HG03045 (cell line): ENCODE measurements at regions not wholly inside any gene's neighbourhood (a gene's known extent, or its start where the extent isn't known, plus 50 kb on each side); places are given as distances from the start of the nearest gene placed in this dataset.

Experiments used
- ATAC-seq: cut with Tn5 transposase; IDR thresholded peaks from one replicate; pipeline ENCODE4 v1.9.1; 2021; ENCODE audit warnings: mild to moderate bottlenecking, moderate library complexity; ENCODE audit not compliant: unreplicated experiment

- ATAC-seq, result no peak
These were observed 266.7 kb downstream of the FOXO1 start for GRCh38 chr13:40399756-40400155.

- peak; percentile 96 for ATAC-seq
These were observed 264.3 kb downstream of the FOXO1 start for GRCh38 chr13:40401911-40402776.

- no peak for ATAC-seq
These were observed 263.5 kb downstream of the FOXO1 start for GRCh38 chr13:40402931-40403431.

- no peak for ATAC-seq
These were observed 262.8 kb downstream of the FOXO1 start for GRCh38 chr13:40403509-40404241.

GRCh38 chr13:40404407-40404806, 262.0 kb downstream of the FOXO1 start:
- ATAC-seq, result no peak

GRCh38 chr13:40404967-40405716, 261.3 kb downstream of the FOXO1 start:
- ATAC-seq, result no peak

GRCh38 chr13:40406405-40407120, 259.9 kb downstream of the FOXO1 start:
- ATAC-seq, result no peak

- no peak for ATAC-seq
These were observed 258.9 kb downstream of the FOXO1 start for GRCh38 chr13:40407567-40407966.

GRCh38 chr13:40408602-40409001, 257.8 kb downstream of the FOXO1 start:
- no peak for ATAC-seq

GRCh38 chr13:40409278-40409677, 257.2 kb downstream of the FOXO1 start:
- no peak for ATAC-seq

- no peak for ATAC-seq
These were observed 256.1 kb downstream of the FOXO1 start for GRCh38 chr13:40410315-40410714.

- no peak for ATAC-seq
These were observed 246.2 kb downstream of the FOXO1 start for GRCh38 chr13:40420160-40420740.

- ATAC-seq, result no peak
These were observed 243.7 kb downstream of the FOXO1 start for GRCh38 chr13:40422588-40423235.

GRCh38 chr13:40428354-40428753, 238.1 kb downstream of the FOXO1 start:
- no peak for ATAC-seq

- ATAC-seq, result no peak
These were observed 236.5 kb downstream of the FOXO1 start for GRCh38 chr13:40429706-40430545.

GRCh38 chr13:40432018-40432978, 234.1 kb downstream of the FOXO1 start:
- ATAC-seq, result no peak

GRCh38 chr13:40433001-40433400, 233.4 kb downstream of the FOXO1 start:
- ATAC-seq, result no peak

GRCh38 chr13:40433577-40433976, 232.9 kb downstream of the FOXO1 start:
- ATAC-seq, result no peak
